GM18909 (cell line): ENCODE measurements at regions not wholly inside any gene's neighbourhood (a gene's known extent, or its start where the extent isn't known, plus 50 kb on each side); places are given as distances from the start of the nearest gene placed in this dataset.

Experiments
- ATAC-seq: cut with Tn5 transposase; IDR thresholded peaks from one replicate; pipeline ENCODE4 v1.9.1; 2021; ENCODE audit warnings: mild to moderate bottlenecking; ENCODE audit not compliant: unreplicated experiment, poor library complexity

GRCh38 chr3:64327100-64327804, 102.0 kb upstream of the PRICKLE2 start:
- no peak for ATAC-seq

GRCh38 chr3:64321747-64322146, 96.5 kb upstream of the PRICKLE2 start:
- no peak for ATAC-seq

- ATAC-seq, result no peak
Observed at GRCh38 chr3:64319391-64319790, 94.1 kb upstream of the PRICKLE2 start.

GRCh38 chr3:64318668-64319271, 93.5 kb upstream of the PRICKLE2 start:
- no peak for ATAC-seq

- no peak for ATAC-seq
Observed at GRCh38 chr3:64318001-64318400, 92.7 kb upstream of the PRICKLE2 start.

GRCh38 chr3:64316971-64317370, 91.7 kb upstream of the PRICKLE2 start:
- no peak for ATAC-seq

GRCh38 chr3:64311424-64312061, 86.3 kb upstream of the PRICKLE2 start:
- no peak for ATAC-seq

- no peak for ATAC-seq
Observed at GRCh38 chr3:64308931-64309330, 83.7 kb upstream of the PRICKLE2 start.

- no peak for ATAC-seq
Observed at GRCh38 chr3:64306745-64307144, 81.5 kb upstream of the PRICKLE2 start.

GRCh38 chr3:64305731-64306130, 80.5 kb upstream of the PRICKLE2 start:
- no peak for ATAC-seq

GRCh38 chr3:64304828-64305410, 79.7 kb upstream of the PRICKLE2 start:
- no peak for ATAC-seq

- no peak for ATAC-seq
Observed at GRCh38 chr3:64303881-64304280, 78.6 kb upstream of the PRICKLE2 start.

- ATAC-seq, result no peak
Observed at GRCh38 chr3:64303401-64303800, 78.1 kb upstream of the PRICKLE2 start.

- ATAC-seq, result no peak
Observed at GRCh38 chr3:64301476-64301875, 76.2 kb upstream of the PRICKLE2 start.

- ATAC-seq, result no peak
Observed at GRCh38 chr3:64300790-64301423, 75.6 kb upstream of the PRICKLE2 start.

GRCh38 chr3:64299206-64299605, 73.9 kb upstream of the PRICKLE2 start:
- no peak for ATAC-seq

- no peak for ATAC-seq
Observed at GRCh38 chr3:64297563-64297962, 72.3 kb upstream of the PRICKLE2 start.

GRCh38 chr3:64295594-64295993, 70.3 kb upstream of the PRICKLE2 start:
- no peak for ATAC-seq

- ATAC-seq, result no peak
Observed at GRCh38 chr3:64294771-64295170, 69.5 kb upstream of the PRICKLE2 start.

- no peak for ATAC-seq
Observed at GRCh38 chr3:64293121-64293520, 67.9 kb upstream of the PRICKLE2 start.

- no peak for ATAC-seq
Observed at GRCh38 chr3:64291956-64292355, 66.7 kb upstream of the PRICKLE2 start.
